ENCODE measurements at regions not wholly inside any gene's neighbourhood (a gene's known extent, or its start where the extent isn't known, plus 50 kb on each side); places are given as distances from the start of the nearest gene placed in this dataset.

- no peak for TF ChIP-seq CTCF (conservative IDR thresholded peaks at IDR 0.05)
- Histone ChIP-seq H4K20me1 (ENCODE audit: control insufficient read depth, insufficient read depth, insufficient read length) (no peaks in the 10 kb centered on the region), H4K8ac (replicated peaks; ENCODE audit: insufficient read length, low read depth, low read length) (no peak overlapping the region), H3K27me3 (ENCODE audit: insufficient read depth, low read length) (no peaks in the 10 kb centered on the region), H3K79me1 (ENCODE audit: insufficient read depth, low read depth, low read length, poor library complexity, severe bottlenecking) (no peaks in the 10 kb centered on the region), H2AK5ac (ENCODE audit: insufficient read length, low read length) (no peak overlapping the region), H3K27ac (ENCODE audit: insufficient read length, low read depth, low read length) (no peak overlapping the region), H2BK5ac (ENCODE audit: insufficient read length, low read length) (no peak overlapping the region), H4K5ac (ENCODE audit: insufficient read length, low read depth, low read length) (no peak overlapping the region), H2BK120ac (ENCODE audit: low read depth, low read length, poor library complexity, severe bottlenecking) (no peak overlapping the region), H3K14ac (ENCODE audit: insufficient read depth, low read length) (no peak overlapping the region), H3T11ph (ENCODE audit: low read length) (no peak overlapping the region), H2AFZ (ENCODE audit: low read length) (no peak overlapping the region), H3K4me2 (ENCODE audit: insufficient read depth, insufficient read length, low read length) (no peak overlapping the region), H2BK15ac (ENCODE audit: low read depth, low read length) (no peak overlapping the region), H3K79me2 (ENCODE audit: insufficient read depth, low read length) (no peaks in the 10 kb centered on the region), H3K56ac (ENCODE audit: insufficient read length, low read depth, low read length) (no peak overlapping the region), H3K23ac (ENCODE audit: insufficient read length, low read depth, low read length) (no peak overlapping the region), H3K18ac (ENCODE audit: insufficient read length, low read depth, low read length) (no peak overlapping the region), H3K9ac (ENCODE audit: extremely low read depth, insufficient read length, low read length) (no peak overlapping the region), H3K23me2 (ENCODE audit: insufficient read length, low read depth, low read length, poor library complexity, severe bottlenecking) (no peaks in the 10 kb centered on the region), H3K4ac (ENCODE audit: low read depth, low read length) (no peak overlapping the region), H2BK20ac (ENCODE audit: low read depth, low read length, poor library complexity, severe bottlenecking) (no peak overlapping the region), H2BK12ac (ENCODE audit: insufficient read length, low read depth, low read length) (no peak overlapping the region), H3K9me3 (ENCODE audit: control insufficient read depth, low read depth, low read length) (no peaks in the 10 kb centered on the region), H3K4me1 (ENCODE audit: insufficient read depth, low read length) (no peaks in the 10 kb centered on the region), H4K91ac (ENCODE audit: insufficient read length, low read depth, low read length) (no peak overlapping the region)
- no peak for DNase-seq
- Mint-ChIP-seq H3K27me3 (ENCODE audit: low read depth) (no peaks in the 10 kb centered on the region; the same call in 1 of the 2 replicates), H3K36me3 (ENCODE audit: insufficient read depth in 1 of 3, low read depth in 3 of 3) (no peaks in the 10 kb centered on the region), H3K9me3 (no peaks in the 10 kb centered on the region), H3K4me1 (peaks cover 0 to 5% of the 10 kb centered on the region in 2 experiments; a peak in 2 of 4 replicates), H3K4me3 (no peak overlapping the region), H3K27ac (no peak overlapping the region)
- no CpG with 5 or more reads among the region's 7 CpGs for WGBS (ENCODE audit: extremely low coverage, insufficient read length, low lambda C conversion rate)
These were observed 276.5 kb upstream of the KLF6 start for GRCh38 chr10:4061441-4061951.
